WTC11 (cell line): ENCODE measurements at regions not wholly inside any gene's neighbourhood (a gene's known extent, or its start where the extent isn't known, plus 50 kb on each side); places are given as distances from the start of the nearest gene placed in this dataset.

Source experiments
- ATAC-seq: fragments of 200-7000 bp; cut with Tn5 transposase; 2 replicates; pipeline ENCODE4 v1.10.0; 2021; ENCODE audit warnings: mild to moderate bottlenecking, moderate library complexity
- CTCF ChIA-PET: fragments of 300-600 bp; sonication (Branson Sonifier 250); formaldehyde crosslinking; loops from one replicate; lab custom pipeline; 2021; ENCODE audit warnings: antibody characterized with exemption; lab: Charles Lee
- POLR2A ChIA-PET: fragments of 350-600 bp; sonication (Branson Sonifier 250); formaldehyde crosslinking; loops from one replicate; lab custom pipeline; 2021; ENCODE audit warnings: antibody characterized with exemption; lab: Charles Lee
- DNase-seq: peaks from one replicate; pipeline ENCODE4 v3.0.0; 2021; ENCODE audit warnings: low spot score
- H3K27ac Mint-ChIP-seq: 2 replicates; pipeline ENCODE4 v1.8.0; 2021; ENCODE audit warnings: mixed read lengths
- H3K27me3 Mint-ChIP-seq: 2 replicates; pipeline ENCODE4 v1.8.0; 2021; ENCODE audit warnings: low read depth, mild to moderate bottlenecking, moderate library complexity, mixed read lengths
- H3K36me3 Mint-ChIP-seq: 2 replicates; pipeline ENCODE4 v1.8.0; 2021; ENCODE audit warnings: mixed read lengths
- H3K4me1 Mint-ChIP-seq: 2 replicates; pipeline ENCODE4 v1.8.0; 2022; ENCODE audit warnings: mixed read lengths
- H3K4me3 Mint-ChIP-seq: 2 replicates; pipeline ENCODE4 v1.8.0; 2021; ENCODE audit warnings: mild to moderate bottlenecking, moderate library complexity, mixed read lengths
- H3K9me3 Mint-ChIP-seq: 2 replicates; pipeline ENCODE4 v1.8.0; 2021; ENCODE audit warnings: mixed read lengths
- ELF4 ChIP-seq: sonication (generic); formaldehyde crosslinking; IDR thresholded peaks from 2 replicates; pipeline ENCODE4 v1.8.1; 2022; ENCODE audit warnings: low read depth, mild to moderate bottlenecking, moderate library complexity, missing genetic modification reagents
- GRHL2 ChIP-seq: fragments of 250-450 bp; sonication (Bioruptor Pico); IDR thresholded peaks from 2 replicates; pipeline ENCODE4 v1.8.0; 2022; ENCODE audit warnings: mild to moderate bottlenecking, moderate library complexity; ENCODE audit not compliant: insufficient replicate concordance, severe bottlenecking
- JUN ChIP-seq: sonication (generic); formaldehyde crosslinking; IDR thresholded peaks from 2 replicates; pipeline ENCODE4 v1.8.0; 2023; ENCODE audit warnings: mild to moderate bottlenecking, missing genetic modification reagents
- MYBL2 ChIP-seq: sonication (generic); formaldehyde crosslinking; IDR thresholded peaks from 2 replicates; pipeline ENCODE4 v1.8.1; 2023; ENCODE audit warnings: mild to moderate bottlenecking, moderate library complexity, missing genetic modification reagents
- NFATC4 ChIP-seq: fragments of 250-450 bp; sonication (Bioruptor Pico); IDR thresholded peaks from 2 replicates; pipeline ENCODE4 v1.9.0; 2021; ENCODE audit warnings: mild to moderate bottlenecking
- NR2C2 ChIP-seq: sonication (generic); formaldehyde crosslinking; IDR thresholded peaks from 2 replicates; pipeline ENCODE4 v1.8.0; 2022; ENCODE audit warnings: mild to moderate bottlenecking, missing genetic modification reagents
- SOX15 ChIP-seq: fragments of 250-450 bp; sonication (Bioruptor Pico); IDR thresholded peaks from 2 replicates; pipeline ENCODE4 v1.9.0; 2021; ENCODE audit warnings: mild to moderate bottlenecking
- ZBTB21 ChIP-seq: sonication (generic); formaldehyde crosslinking; IDR thresholded peaks from 2 replicates; pipeline ENCODE4 v1.8.1; 2023; ENCODE audit warnings: mild to moderate bottlenecking, missing genetic modification reagents, borderline replicate concordance
- ZNF232 ChIP-seq: sonication (generic); formaldehyde crosslinking; IDR thresholded peaks from 2 replicates; pipeline ENCODE4 v1.8.0; 2022; ENCODE audit warnings: mild to moderate bottlenecking, missing genetic modification reagents
- ZNF671 ChIP-seq: fragments of 250-450 bp; sonication (Bioruptor Pico); IDR thresholded peaks from 2 replicates; pipeline ENCODE4 v1.8.0; 2021; ENCODE audit warnings: mild to moderate bottlenecking
- TF ChIP-seq, protein P1 (sequence below): sonication (generic); formaldehyde crosslinking; IDR thresholded peaks from 2 replicates; pipeline ENCODE4 v1.8.1; 2022; ENCODE audit warnings: low read depth, mild to moderate bottlenecking, moderate library complexity, missing genetic modification reagents, borderline replicate concordance
- TF ChIP-seq, protein P2 (sequence below): sonication (generic); formaldehyde crosslinking; IDR thresholded peaks from 2 replicates; pipeline ENCODE4 v1.8.1; 2023; ENCODE audit warnings: mild to moderate bottlenecking, missing genetic modification reagents
- TF ChIP-seq, protein P3 (sequence below): fragments of 250-450 bp; sonication (Bioruptor Pico); IDR thresholded peaks from 2 replicates; pipeline ENCODE4 v2.1.2; 2022; ENCODE audit warnings: mild to moderate bottlenecking, moderate library complexity
- TF ChIP-seq, protein P4 (sequence below): sonication (generic); formaldehyde crosslinking; IDR thresholded peaks from 2 replicates; pipeline ENCODE4 v1.8.1; 2022; ENCODE audit warnings: missing genetic modification reagents, borderline replicate concordance
- TF ChIP-seq, protein P5 (sequence below): fragments of 250-450 bp; sonication (Bioruptor Pico); conservative IDR thresholded peaks from 2 replicates; pipeline ENCODE4 v1.9.0; 2021; ENCODE audit warnings: mild to moderate bottlenecking

DNA sequence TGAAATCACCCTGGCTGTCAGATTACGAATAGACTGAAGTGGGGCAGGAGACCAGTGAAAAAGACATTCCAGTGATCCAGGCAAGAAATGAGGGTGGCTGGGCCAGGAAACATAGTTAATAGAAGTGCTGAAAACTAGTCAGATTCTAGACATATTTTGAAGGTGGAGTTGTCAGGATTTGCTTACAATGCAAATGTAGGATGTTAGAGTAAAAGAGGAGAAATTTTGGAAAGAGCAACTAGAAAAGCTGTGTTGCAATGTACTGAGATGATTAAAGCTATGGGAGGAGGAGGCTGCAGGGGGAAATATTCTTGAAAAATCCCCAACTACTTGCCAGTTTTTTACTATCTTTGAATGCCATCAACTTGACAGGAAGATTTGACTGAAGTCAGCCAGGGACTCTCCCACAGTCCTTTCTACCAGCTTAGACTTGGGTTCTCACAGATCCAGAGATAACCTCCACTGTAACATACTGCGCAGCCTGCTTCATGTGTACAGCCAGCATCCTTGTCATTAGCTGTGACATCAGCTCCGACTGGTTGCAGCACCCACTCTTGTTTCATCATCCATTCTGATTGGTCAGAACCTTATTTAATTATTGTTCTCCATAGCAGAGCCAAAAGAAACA lies 109.7 kb downstream of the TSEN15 start (continued):
- TF ChIP-seq ZNF671 (CRISPR knock-in tag): no peak
- TF ChIP-seq, protein P1, sequence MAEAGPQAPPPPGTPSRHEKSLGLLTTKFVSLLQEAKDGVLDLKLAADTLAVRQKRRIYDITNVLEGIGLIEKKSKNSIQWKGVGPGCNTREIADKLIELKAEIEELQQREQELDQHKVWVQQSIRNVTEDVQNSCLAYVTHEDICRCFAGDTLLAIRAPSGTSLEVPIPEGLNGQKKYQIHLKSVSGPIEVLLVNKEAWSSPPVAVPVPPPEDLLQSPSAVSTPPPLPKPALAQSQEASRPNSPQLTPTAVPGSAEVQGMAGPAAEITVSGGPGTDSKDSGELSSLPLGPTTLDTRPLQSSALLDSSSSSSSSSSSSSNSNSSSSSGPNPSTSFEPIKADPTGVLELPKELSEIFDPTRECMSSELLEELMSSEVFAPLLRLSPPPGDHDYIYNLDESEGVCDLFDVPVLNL (CRISPR knock-in tag): no peak
- TF ChIP-seq JUN (CRISPR knock-in tag): no peak
- TF ChIP-seq, protein P2, sequence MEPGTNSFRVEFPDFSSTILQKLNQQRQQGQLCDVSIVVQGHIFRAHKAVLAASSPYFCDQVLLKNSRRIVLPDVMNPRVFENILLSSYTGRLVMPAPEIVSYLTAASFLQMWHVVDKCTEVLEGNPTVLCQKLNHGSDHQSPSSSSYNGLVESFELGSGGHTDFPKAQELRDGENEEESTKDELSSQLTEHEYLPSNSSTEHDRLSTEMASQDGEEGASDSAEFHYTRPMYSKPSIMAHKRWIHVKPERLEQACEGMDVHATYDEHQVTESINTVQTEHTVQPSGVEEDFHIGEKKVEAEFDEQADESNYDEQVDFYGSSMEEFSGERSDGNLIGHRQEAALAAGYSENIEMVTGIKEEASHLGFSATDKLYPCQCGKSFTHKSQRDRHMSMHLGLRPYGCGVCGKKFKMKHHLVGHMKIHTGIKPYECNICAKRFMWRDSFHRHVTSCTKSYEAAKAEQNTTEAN (CRISPR knock-in tag): no peak
- TF ChIP-seq ZNF232 (CRISPR knock-in tag): no peak
- TF ChIP-seq, protein P3, sequence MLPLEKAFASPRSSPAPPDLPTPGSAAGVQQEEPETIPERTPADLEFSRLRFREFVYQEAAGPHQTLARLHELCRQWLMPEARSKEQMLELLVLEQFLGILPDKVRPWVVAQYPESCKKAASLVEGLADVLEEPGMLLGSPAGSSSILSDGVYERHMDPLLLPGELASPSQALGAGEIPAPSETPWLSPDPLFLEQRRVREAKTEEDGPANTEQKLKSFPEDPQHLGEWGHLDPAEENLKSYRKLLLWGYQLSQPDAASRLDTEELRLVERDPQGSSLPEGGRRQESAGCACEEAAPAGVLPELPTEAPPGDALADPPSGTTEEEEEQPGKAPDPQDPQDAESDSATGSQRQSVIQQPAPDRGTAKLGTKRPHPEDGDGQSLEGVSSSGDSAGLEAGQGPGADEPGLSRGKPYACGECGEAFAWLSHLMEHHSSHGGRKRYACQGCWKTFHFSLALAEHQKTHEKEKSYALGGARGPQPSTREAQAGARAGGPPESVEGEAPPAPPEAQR (CRISPR knock-in tag): no peak
- TF ChIP-seq SOX15 (CRISPR knock-in tag): no peak
- TF ChIP-seq, all 79 proteins: peak for 0

DNA sequence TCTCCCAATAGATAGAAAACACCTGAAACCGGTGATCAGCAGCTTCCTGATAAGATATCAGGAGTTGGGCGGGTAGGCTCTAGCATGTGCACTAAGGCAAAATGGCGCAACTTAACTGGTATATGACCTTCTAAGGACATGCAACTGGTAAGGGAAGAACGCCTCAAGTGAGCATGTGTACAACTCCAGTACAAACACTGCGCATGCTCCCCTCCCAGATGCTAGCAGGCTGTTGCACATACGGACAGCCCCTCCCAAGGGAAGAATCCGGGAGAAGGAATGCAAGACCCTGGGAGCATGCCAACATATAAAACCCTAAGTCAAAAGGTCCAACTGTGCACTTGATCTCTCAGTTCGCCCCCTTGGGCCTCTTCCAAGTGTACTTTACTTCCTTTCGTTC lies 110.8 kb downstream of the TSEN15 start:
- H3K4me3 Mint-ChIP-seq: no peak overlapping the region
- POLR2A ChIA-PET: no interaction called here
- peaks cover 3% of the 10 kb centered on the region; the same call in 1 of the 2 replicates for H3K4me1 Mint-ChIP-seq
- no peak for TF ChIP-seq JUN (CRISPR knock-in tag)
- no peak for TF ChIP-seq SOX15 (CRISPR knock-in tag)
- TF ChIP-seq, protein P3 (CRISPR knock-in tag): no peak
- no peak for TF ChIP-seq GRHL2 (CRISPR knock-in tag)
- TF ChIP-seq, protein P4, sequence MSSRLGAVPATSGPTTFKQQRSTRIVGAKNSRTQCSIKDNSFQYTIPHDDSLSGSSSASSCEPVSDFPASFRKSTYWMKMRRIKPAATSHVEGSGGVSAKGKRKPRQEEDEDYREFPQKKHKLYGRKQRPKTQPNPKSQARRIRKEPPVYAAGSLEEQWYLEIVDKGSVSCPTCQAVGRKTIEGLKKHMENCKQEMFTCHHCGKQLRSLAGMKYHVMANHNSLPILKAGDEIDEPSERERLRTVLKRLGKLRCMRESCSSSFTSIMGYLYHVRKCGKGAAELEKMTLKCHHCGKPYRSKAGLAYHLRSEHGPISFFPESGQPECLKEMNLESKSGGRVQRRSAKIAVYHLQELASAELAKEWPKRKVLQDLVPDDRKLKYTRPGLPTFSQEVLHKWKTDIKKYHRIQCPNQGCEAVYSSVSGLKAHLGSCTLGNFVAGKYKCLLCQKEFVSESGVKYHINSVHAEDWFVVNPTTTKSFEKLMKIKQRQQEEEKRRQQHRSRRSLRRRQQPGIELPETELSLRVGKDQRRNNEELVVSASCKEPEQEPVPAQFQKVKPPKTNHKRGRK (CRISPR knock-in tag): no peak
- TF ChIP-seq ELF4: no peak
- TF ChIP-seq, protein P5, sequence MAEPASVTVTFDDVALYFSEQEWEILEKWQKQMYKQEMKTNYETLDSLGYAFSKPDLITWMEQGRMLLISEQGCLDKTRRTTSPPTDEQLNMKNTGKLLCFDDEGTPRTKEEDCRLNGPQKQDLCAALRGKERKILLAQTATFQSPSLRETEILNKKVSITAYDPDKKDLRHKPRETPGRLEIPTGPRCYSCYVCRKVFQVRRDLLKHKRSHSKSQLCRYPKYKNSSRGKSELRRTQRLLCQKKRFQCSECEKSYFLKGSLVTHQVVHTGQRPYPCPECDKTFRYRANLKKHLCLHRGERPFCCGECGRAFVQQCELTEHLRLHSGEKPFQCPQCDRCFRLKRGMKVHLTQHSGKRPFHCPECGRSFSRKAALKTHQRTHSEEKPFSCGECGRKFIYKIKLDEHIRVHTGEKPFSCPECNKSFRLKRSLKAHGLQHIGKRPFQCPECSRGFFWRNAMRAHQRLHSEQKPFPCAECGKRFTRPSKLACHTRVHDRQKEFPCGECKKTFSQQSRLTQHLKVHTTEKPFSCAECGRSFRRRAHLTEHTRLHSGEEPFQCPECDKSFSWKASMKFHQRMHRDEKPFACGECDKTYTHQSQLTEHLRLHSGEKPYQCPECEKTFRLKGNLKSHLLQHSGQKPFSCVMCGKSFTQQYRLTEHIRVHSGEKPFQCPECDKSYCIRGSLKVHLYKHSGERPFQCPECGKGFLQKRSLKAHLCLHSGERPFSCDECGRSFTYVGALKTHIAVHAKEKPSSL (CRISPR knock-in tag): no peak
- TF ChIP-seq NR2C2: no peak
- TF ChIP-seq NFATC4 (CRISPR knock-in tag): no peak
- no peak for TF ChIP-seq ZBTB21 (CRISPR knock-in tag)
- no peak for TF ChIP-seq MYBL2 (CRISPR knock-in tag)
- H3K9me3 Mint-ChIP-seq: no peaks in the 10 kb centered on the region
- ATAC-seq (no peak), DNase-seq (no peak)
- CTCF ChIA-PET: no interaction called here
- no peaks in the 10 kb centered on the region for H3K36me3 Mint-ChIP-seq
- no peaks in the 10 kb centered on the region; the same call in 1 of the 2 replicates for H3K27me3 Mint-ChIP-seq
- H3K27ac Mint-ChIP-seq: no peak overlapping the region
